ENCODE measurements at regions not wholly inside any gene's neighbourhood (a gene's known extent, or its start where the extent isn't known, plus 50 kb on each side); places are given as distances from the start of the nearest gene placed in this dataset.
"Not testable (repeated sequence)": the region's sequence is repeated elsewhere in the genome, so short reads cannot be mapped to it uniquely, and the experiment has no call there.

DNA sequence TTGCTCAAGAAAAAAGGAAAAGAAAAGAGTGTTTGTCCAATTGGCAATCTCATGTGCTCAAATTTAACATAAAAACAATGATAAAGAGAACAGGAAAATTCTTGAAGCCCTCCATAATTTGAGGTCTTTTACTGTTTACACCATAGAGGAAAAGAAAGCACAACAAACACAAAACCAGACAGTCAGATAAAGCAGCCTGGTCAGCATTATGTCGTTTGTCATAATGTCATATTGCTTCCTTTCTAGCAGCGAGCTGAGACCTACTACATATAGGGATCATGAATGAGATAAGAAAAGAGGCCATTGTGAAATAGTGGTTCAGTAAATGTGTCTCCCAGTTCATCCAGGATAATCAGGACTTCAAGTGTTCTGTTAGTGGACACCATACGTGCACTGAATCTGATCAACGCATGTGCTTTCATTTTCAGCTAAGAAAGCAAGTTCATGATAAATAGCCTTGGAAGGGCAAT, 64.7 kb upstream of the SELENOP start:
- Histone ChIP-seq H3K4me3 (ENCODE audit: low read depth in 1 of 2, low read length in 2 of 2) (peak overlapping the region in 1 of 2 donors; percentile 32), H3K36me3 (ENCODE audit: control insufficient read depth in 1 of 2, insufficient read depth in 2 of 2, low read length in 2 of 2) (no peaks in the 10 kb centered on the region), H3K4me1 (ENCODE audit: control insufficient read depth in 1 of 2, insufficient read depth in 2 of 2, low read length in 2 of 2) (peaks cover 0 to 11% of the 10 kb centered on the region in 2 donors), H3K9me3 (ENCODE audit: control insufficient read depth in 1 of 2, low read length in 2 of 2) (no peaks in the 10 kb centered on the region), H3K27me3 (ENCODE audit: low read depth, low read length) (no peaks in the 10 kb centered on the region), H3K27ac (ENCODE audit: low read length) (no peak overlapping the region)

DNA sequence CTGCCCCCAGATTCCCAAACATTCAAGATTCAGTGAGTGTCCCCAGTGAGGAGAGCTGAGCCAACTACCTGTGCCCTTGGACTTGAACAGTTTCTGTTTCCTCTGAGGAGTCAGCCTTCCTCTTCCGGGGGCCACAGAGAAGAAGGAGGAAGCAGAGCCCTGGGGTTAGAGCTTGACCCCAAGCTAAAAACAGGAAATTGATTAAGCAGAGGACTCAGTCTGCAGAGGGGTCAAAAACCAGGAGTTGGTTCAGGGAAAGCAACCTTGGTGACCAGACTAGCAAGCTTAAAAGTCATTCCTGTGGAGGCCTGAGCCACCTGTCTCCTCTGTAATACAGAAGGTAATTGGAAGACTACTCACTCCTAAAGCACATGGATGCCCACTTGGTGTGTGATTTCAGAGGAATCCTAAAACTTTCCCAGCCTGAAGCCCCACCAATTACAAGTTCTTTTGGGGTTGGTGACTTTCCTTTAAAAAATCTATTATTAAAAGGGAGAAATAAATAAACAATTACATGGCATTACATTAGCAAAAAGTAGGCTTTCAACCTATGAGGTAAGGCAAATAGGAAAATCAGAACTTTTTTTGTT, 64.2 kb upstream of the SELENOP start:
- Histone ChIP-seq H3K27ac (ENCODE audit: low read length) (no peak overlapping the region), H3K4me3 (ENCODE audit: low read depth in 1 of 2, low read length in 2 of 2) (peak overlapping the region in 1 of 2 donors; percentile 32), H3K9me3 (ENCODE audit: control insufficient read depth in 1 of 2, low read length in 2 of 2) (no peaks in the 10 kb centered on the region), H3K4me1 (ENCODE audit: control insufficient read depth in 1 of 2, insufficient read depth in 2 of 2, low read length in 2 of 2) (peaks cover 0 to 11% of the 10 kb centered on the region in 2 donors), H3K36me3 (ENCODE audit: control insufficient read depth in 1 of 2, insufficient read depth in 2 of 2, low read length in 2 of 2) (no peaks in the 10 kb centered on the region), H3K27me3 (ENCODE audit: low read depth, low read length) (no peaks in the 10 kb centered on the region)

DNA sequence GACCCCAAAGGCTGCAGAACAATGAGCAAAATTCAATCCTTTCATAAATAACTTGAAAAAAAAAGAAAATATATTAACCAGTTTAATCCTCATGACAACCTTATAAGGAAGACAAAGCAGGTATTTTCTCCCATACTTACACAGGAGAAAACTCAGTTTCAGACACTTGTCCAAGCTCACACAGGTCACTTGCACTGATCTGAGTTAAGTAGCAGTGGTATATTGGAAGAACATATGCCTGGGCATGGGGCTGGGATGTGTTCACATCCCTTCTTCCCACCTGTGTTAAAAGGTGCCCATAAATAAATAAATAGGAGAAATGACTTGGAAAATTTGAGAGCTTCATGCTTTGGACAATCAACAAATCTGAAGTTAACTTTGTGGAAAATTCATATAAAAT, 63.5 kb upstream of the SELENOP start:
- no peak overlapping the region for H3K27ac ChIP-seq (ENCODE audit: low read length)
- H3K36me3 ChIP-seq (ENCODE audit: control insufficient read depth in 1 of 2, insufficient read depth in 2 of 2, low read length in 2 of 2): no peaks in the 10 kb centered on the region
- H3K27me3 ChIP-seq (ENCODE audit: low read depth, low read length): no peaks in the 10 kb centered on the region
- no peaks in the 10 kb centered on the region for H3K9me3 ChIP-seq (ENCODE audit: control insufficient read depth in 1 of 2, low read length in 2 of 2)
- H3K4me3 ChIP-seq (ENCODE audit: low read depth in 1 of 2, low read length in 2 of 2): no peak overlapping the region
- H3K4me1 ChIP-seq (ENCODE audit: control insufficient read depth in 1 of 2, insufficient read depth in 2 of 2, low read length in 2 of 2): peaks cover 0 to 11% of the 10 kb centered on the region in 2 donors

DNA sequence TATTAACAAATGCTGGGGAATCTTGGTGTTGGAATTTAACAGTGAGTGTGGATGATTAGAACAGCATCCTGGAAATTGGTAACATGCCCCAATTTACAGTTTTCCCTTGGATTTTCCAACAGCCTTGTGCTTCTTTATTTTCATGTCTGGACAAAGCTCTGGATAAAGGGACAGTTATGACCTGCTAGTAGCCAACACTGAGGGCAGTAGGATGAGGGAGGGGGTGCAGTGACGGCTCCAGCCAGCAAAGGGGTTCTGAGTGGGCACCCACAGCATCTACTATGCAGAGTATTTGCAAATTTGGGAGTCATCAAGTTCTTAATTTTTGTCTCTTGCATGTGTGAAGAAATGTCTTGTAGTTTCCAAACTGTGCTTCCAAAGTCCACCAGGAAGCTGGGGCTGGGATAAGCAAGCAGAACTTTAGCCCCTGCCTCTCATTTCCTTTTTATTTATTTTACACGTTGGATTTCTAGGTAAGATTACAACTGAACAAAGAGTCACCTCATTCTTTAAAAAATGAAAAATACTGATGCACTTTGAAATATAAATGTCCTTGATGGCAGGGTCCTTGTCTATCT, 63.0 kb upstream of the SELENOP start:
- Histone ChIP-seq H3K27ac (ENCODE audit: low read length) (no peak overlapping the region), H3K4me3 (ENCODE audit: low read depth in 1 of 2, low read length in 2 of 2) (no peak overlapping the region), H3K4me1 (ENCODE audit: control insufficient read depth in 1 of 2, insufficient read depth in 2 of 2, low read length in 2 of 2) (peaks cover 0 to 11% of the 10 kb centered on the region in 2 donors), H3K27me3 (ENCODE audit: low read depth, low read length) (no peaks in the 10 kb centered on the region), H3K36me3 (ENCODE audit: control insufficient read depth in 1 of 2, insufficient read depth in 2 of 2, low read length in 2 of 2) (no peaks in the 10 kb centered on the region), H3K9me3 (ENCODE audit: control insufficient read depth in 1 of 2, low read length in 2 of 2) (no peaks in the 10 kb centered on the region)

DNA sequence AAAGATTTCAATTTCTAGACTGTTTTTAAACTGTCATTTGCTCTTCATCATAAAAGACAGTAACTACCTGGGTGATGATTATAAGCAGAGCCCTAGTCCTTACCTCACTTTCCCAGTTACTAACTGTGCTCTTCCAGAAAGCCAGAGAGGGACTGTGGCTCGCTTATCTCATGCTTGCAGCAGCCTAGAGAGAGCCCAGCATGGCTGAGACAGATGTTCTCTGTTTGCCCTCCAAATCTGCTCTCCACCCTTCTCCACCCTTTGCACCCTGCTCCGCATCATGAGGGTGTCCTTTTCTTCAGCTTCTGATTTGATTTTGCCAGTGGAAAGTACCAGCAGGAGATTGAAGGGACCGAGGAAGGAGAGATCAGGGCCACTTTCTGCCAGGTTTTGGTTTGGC, 61.2 kb upstream of the SELENOP start:
- Histone ChIP-seq H3K27ac (ENCODE audit: low read length) (no peak overlapping the region), H3K36me3 (ENCODE audit: control insufficient read depth in 1 of 2, insufficient read depth in 2 of 2, low read length in 2 of 2) (no peaks in the 10 kb centered on the region), H3K9me3 (ENCODE audit: control insufficient read depth in 1 of 2, low read length in 2 of 2) (peaks cover 0 to 6% of the 10 kb centered on the region in 2 donors), H3K27me3 (ENCODE audit: low read depth, low read length) (no peaks in the 10 kb centered on the region), H3K4me1 (ENCODE audit: control insufficient read depth in 1 of 2, insufficient read depth in 2 of 2, low read length in 2 of 2) (peaks cover 0 to 11% of the 10 kb centered on the region in 2 donors), H3K4me3 (ENCODE audit: low read depth in 1 of 2, low read length in 2 of 2) (no peak overlapping the region)

DNA sequence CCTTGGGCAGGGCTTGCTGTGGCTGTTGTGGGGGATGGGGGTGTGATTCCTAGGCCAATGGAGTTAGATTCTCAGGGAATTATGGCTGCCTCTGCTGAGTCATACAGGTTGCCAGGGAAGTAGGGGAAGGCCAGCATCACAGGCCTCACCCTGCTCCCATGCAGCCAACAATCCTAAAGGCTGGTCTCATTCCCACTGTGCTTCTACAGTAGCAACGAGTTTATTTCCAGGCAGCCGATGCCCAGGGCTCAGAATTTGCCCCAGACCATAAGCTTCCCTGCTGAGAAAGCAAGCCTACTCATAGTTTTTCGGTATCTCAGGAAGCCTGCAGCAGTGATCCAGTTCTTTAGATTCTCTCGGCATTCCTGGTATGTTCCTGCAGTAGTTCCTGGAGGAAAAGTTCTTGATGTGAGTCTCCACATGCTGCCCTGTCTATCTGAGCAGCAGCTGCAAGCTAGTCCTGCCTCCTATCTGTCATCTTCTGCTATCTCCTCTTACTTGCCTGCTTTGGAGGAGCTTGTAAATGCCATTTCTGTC, 59.3 kb upstream of the SELENOP start:
- H3K4me1 ChIP-seq (ENCODE audit: control insufficient read depth in 1 of 2, insufficient read depth in 2 of 2, low read length in 2 of 2): no peaks in the 10 kb centered on the region
- H3K27me3 ChIP-seq (ENCODE audit: low read depth, low read length): no peaks in the 10 kb centered on the region
- peaks cover 0 to 6% of the 10 kb centered on the region in 2 donors for H3K9me3 ChIP-seq (ENCODE audit: control insufficient read depth in 1 of 2, low read length in 2 of 2)
- H3K27ac ChIP-seq (ENCODE audit: low read length): no peak overlapping the region
- H3K4me3 ChIP-seq (ENCODE audit: low read depth in 1 of 2, low read length in 2 of 2): no peak overlapping the region
- no peaks in the 10 kb centered on the region for H3K36me3 ChIP-seq (ENCODE audit: control insufficient read depth in 1 of 2, insufficient read depth in 2 of 2, low read length in 2 of 2)

DNA sequence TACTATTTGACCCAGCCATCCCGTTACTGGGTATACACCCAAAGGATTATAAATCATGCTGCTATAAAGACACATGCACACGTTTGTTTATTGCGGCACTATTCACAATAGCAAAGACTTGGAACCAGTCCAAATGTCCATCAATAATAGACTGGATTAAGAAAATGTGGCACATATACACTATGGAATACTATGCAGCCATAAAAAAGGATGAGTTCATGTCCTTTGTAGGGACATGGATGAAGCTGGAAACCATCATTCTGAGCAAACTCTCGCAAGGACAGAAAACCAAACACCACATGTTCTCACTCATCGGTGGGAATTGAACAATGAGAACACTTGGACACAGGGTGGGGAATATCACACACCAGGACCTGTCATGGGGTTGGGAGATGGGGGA, 56.7 kb upstream of the SELENOP start:
- not testable (repeated sequence) for H3K9me3 ChIP-seq (ENCODE audit: control insufficient read depth in 1 of 2, low read length in 2 of 2); H3K36me3 ChIP-seq (ENCODE audit: control insufficient read depth in 1 of 2, insufficient read depth in 2 of 2, low read length in 2 of 2); H3K4me3 ChIP-seq (ENCODE audit: low read depth in 1 of 2, low read length in 2 of 2); H3K27ac ChIP-seq (ENCODE audit: low read length); H3K4me1 ChIP-seq (ENCODE audit: control insufficient read depth in 1 of 2, insufficient read depth in 2 of 2, low read length in 2 of 2); H3K27me3 ChIP-seq (ENCODE audit: low read depth, low read length)

DNA sequence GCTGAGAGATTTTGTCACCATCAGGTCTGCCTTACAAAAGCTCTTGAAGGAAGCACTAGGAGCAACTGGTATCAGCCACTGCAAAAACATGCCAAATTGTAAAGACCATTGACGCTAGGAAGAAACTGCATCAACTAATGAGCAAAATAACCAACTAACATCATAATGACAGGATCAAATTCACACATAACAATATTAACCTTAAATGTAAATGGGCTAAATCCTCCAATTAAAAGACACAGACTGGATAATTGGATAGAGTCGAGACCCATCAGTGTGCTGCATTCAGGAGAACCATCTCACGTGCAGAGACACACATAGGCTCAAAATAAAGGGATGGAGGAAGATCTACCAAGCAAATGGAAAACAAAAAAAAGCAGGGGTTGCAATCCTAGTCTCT, 53.1 kb upstream of the SELENOP start:
- H3K27me3 ChIP-seq (ENCODE audit: low read depth, low read length); H3K36me3 ChIP-seq (ENCODE audit: control insufficient read depth in 1 of 2, insufficient read depth in 2 of 2, low read length in 2 of 2); H3K4me1 ChIP-seq (ENCODE audit: control insufficient read depth in 1 of 2, insufficient read depth in 2 of 2, low read length in 2 of 2); H3K4me3 ChIP-seq (ENCODE audit: low read depth in 1 of 2, low read length in 2 of 2); H3K27ac ChIP-seq (ENCODE audit: low read length); H3K9me3 ChIP-seq (ENCODE audit: control insufficient read depth in 1 of 2, low read length in 2 of 2): not testable (repeated sequence)
